Mesendoderm (in vitro differentiated cells): ENCODE measurements at regions not wholly inside any gene's neighbourhood (a gene's known extent, or its start where the extent isn't known, plus 50 kb on each side); places are given as distances from the start of the nearest gene placed in this dataset.
"Not testable (repeated sequence)": the region's sequence is repeated elsewhere in the genome, so short reads cannot be mapped to it uniquely, and the experiment has no call there.

Experiments
- DNase-seq: peaks from one replicate; pipeline ENCODE4 v3.0.0; 2013
- H2AK5ac ChIP-seq: 2 replicates; pipeline ENCODE4 v1.6.1; 2013; ENCODE audit warnings: low read length, inconsistent platforms
- H2BK120ac ChIP-seq: 2 replicates; pipeline ENCODE4 v1.6.1; 2013; ENCODE audit warnings: low read depth, mild to moderate bottlenecking, low read length, moderate library complexity, mixed read lengths
- H2BK15ac ChIP-seq: replicated peaks from 2 replicates; pipeline ENCODE4 v1.6.1; 2013; ENCODE audit warnings: low read depth, mild to moderate bottlenecking, moderate library complexity
- H2BK5ac ChIP-seq: 2 replicates; pipeline ENCODE4 v1.6.1; 2013; ENCODE audit warnings: low read length, inconsistent platforms
- H3K18ac ChIP-seq: 2 replicates; pipeline ENCODE4 v1.6.1; 2013; ENCODE audit warnings: mild to moderate bottlenecking, low read length, mixed read lengths
- H3K23ac ChIP-seq: one replicate; pipeline ENCODE4 v1.6.1; 2013; ENCODE audit warnings: low read length
- H3K27ac ChIP-seq: 2 replicates; pipeline ENCODE4 v1.5.1; 2013; ENCODE audit warnings: low read depth, mild to moderate bottlenecking, inconsistent platforms, low read length, moderate library complexity
- H3K27me3 ChIP-seq: 2 replicates; pipeline ENCODE4 v1.6.1; 2013; ENCODE audit warnings: low read length, control low read depth, mild to moderate bottlenecking, inconsistent platforms; ENCODE audit not compliant: insufficient read depth, poor library complexity
- H3K36me3 ChIP-seq: 2 replicates; pipeline ENCODE4 v1.6.1; 2013; ENCODE audit warnings: low read length, inconsistent platforms; ENCODE audit not compliant: control insufficient read depth, insufficient read depth
- H3K4ac ChIP-seq: one replicate; pipeline ENCODE4 v1.6.1; 2013; ENCODE audit warnings: low read depth, mild to moderate bottlenecking, low read length, moderate library complexity
- H3K4me1 ChIP-seq: 2 replicates; pipeline ENCODE4 v1.6.1; 2013; ENCODE audit warnings: low read depth, low read length, inconsistent platforms; ENCODE audit not compliant: control insufficient read depth
- H3K4me2 ChIP-seq: 2 replicates; pipeline ENCODE4 v1.6.1; 2013; ENCODE audit warnings: low read length
- H3K4me3 ChIP-seq: 2 replicates; pipeline ENCODE4 v1.5.1; 2013; ENCODE audit warnings: mild to moderate bottlenecking, low read length
- H3K56ac ChIP-seq: one replicate; pipeline ENCODE4 v1.6.1; 2013; ENCODE audit warnings: low read length
- H3K79me1 ChIP-seq: 2 replicates; pipeline ENCODE4 v1.6.1; 2013; ENCODE audit warnings: low read length, inconsistent platforms
- H3K79me2 ChIP-seq: 2 replicates; pipeline ENCODE4 v1.6.1; 2013; ENCODE audit warnings: mild to moderate bottlenecking, low read length; ENCODE audit not compliant: control insufficient read depth, insufficient read depth
- H3K9ac ChIP-seq: 2 replicates; pipeline ENCODE4 v1.6.1; 2013; ENCODE audit warnings: low read length, inconsistent platforms
- H4K5ac ChIP-seq: one replicate; pipeline ENCODE4 v1.6.1; 2013; ENCODE audit warnings: low read length
- H4K8ac ChIP-seq: one replicate; pipeline ENCODE4 v1.6.1; 2013; ENCODE audit warnings: low read depth, mild to moderate bottlenecking, control low read depth, low read length, moderate library complexity
- WGBS: extraction: QIAGEN DNeasy Blood & Tissue Kit; methylation state at CpG from one replicate; pipeline ENCODE4 v1.1.7; 2013; ENCODE audit warnings: low lambda C conversion rate, missing lambda C conversion rate; ENCODE audit not compliant: insufficient coverage; ENCODE audit errors: extremely low coverage; 5-methylcytosine and 5-hydroxymethylcytosine counted together

- H3K23ac ChIP-seq = no peak overlapping the region
- H3K56ac ChIP-seq = no peak overlapping the region
- no peaks in the 10 kb centered on the region for H3K79me2 ChIP-seq
- H2BK5ac ChIP-seq = no peak overlapping the region
- H3K18ac ChIP-seq = no peak overlapping the region
- no peak overlapping the region for H3K4me2 ChIP-seq
- no peaks in the 10 kb centered on the region for H3K79me1 ChIP-seq
- H2BK120ac ChIP-seq = no peak overlapping the region
- H3K4me1 ChIP-seq = no peaks in the 10 kb centered on the region
- H3K27ac ChIP-seq = no peak overlapping the region
- H2BK15ac ChIP-seq = no peak overlapping the region
- no peak overlapping the region for H4K5ac ChIP-seq
- H4K8ac ChIP-seq = no peak overlapping the region
- peak; percentile 13 for DNase-seq
- no peaks in the 10 kb centered on the region for H3K36me3 ChIP-seq
- no peak overlapping the region for H2AK5ac ChIP-seq
- H3K4ac ChIP-seq = no peak overlapping the region
- H3K4me3 ChIP-seq = no peak overlapping the region
- no peaks in the 10 kb centered on the region for H3K27me3 ChIP-seq
- no peak overlapping the region for H3K9ac ChIP-seq
- WGBS = no CpG with 5 or more reads among the region's 7 CpGs
Observed at GRCh38 chr2:129400826-129401225, 578.6 kb upstream of the RAB6C start.

DNA sequence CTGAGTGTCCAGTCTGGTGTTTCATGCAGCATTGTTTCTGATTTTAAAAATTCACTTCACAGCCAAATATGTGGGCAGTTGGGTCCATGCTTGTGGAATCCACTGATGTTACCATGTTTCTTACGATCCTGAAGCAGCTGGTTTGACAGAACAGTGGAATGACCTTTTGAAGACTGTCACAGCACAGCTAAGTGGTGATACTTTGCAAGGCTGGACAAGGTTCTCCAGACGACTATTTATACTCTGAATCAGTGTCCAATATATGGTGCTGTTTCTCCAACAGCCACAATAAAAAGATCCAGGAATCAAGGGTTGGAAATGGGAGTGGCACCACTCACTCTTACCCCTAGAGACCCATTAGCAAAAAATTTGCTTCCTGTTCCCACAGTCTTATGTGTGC is 577.4 kb upstream of the RAB6C start:
- no peak overlapping the region for H4K5ac ChIP-seq

DNA sequence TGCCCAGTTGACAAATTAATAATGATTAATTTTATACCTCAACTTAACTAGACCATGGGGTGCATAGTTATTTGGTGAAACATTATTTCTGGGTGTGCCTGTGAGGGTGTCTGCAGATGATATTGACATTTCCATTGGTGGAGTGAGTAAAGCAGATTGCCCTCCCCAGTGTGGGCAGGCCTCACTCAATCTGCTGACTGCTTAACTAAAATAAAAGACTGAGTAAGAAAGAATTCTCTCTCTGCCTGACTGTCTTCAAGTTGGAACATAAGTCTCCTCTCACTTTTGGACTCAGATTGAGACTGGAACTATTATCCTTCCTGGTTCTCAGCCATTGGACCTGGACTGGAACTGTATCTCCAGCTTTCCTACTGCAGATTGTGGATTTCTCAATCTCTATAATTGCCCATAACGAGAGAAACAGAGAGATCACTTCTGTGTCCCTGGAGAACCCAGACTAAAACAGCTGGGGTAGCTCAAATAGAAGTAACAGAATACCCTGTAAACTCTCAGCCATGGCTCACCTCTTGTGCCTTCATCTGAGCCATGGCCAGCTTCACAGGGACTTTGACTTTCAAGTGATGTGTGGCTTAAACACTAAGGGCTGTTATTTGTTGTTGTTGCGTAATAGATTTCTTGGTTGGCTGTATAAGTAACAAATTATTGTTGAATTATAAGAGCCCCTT is 575.3 kb upstream of the RAB6C start:
- Histone ChIP-seq H3K4me3 (no peak overlapping the region), H3K4me2 (no peak overlapping the region), H3K27me3 (no peaks in the 10 kb centered on the region), H3K9ac (no peak overlapping the region), H2BK5ac (no peak overlapping the region), H4K8ac (no peak overlapping the region), H3K18ac (no peak overlapping the region), H2BK15ac (no peak overlapping the region), H3K36me3 (no peaks in the 10 kb centered on the region), H2AK5ac (no peak overlapping the region), H4K5ac (no peak overlapping the region), H3K56ac (no peak overlapping the region), H2BK120ac (no peak overlapping the region), H3K23ac (no peak overlapping the region), H3K27ac (no peak overlapping the region), H3K4me1 (no peaks in the 10 kb centered on the region), H3K79me1 (no peaks in the 10 kb centered on the region), H3K79me2 (no peaks in the 10 kb centered on the region), H3K4ac (no peak overlapping the region)
- no peak for DNase-seq
- WGBS = no CpG with 5 or more reads among the region's 2 CpGs

More for the DNA sequence above, 577.4 kb upstream of the RAB6C start:
- Histone ChIP-seq H3K79me2 (no peaks in the 10 kb centered on the region), H3K79me1 (no peaks in the 10 kb centered on the region), H3K9ac (no peak overlapping the region), H3K56ac (no peak overlapping the region), H3K4me1 (no peaks in the 10 kb centered on the region), H2BK15ac (no peak overlapping the region), H3K4me2 (no peak overlapping the region), H2BK120ac (no peak overlapping the region), H3K4ac (no peak overlapping the region), H3K18ac (no peak overlapping the region), H3K27me3 (no peaks in the 10 kb centered on the region), H3K4me3 (no peak overlapping the region), H2AK5ac (no peak overlapping the region), H2BK5ac (no peak overlapping the region), H3K23ac (no peak overlapping the region), H4K8ac (no peak overlapping the region), H3K27ac (no peak overlapping the region), H3K36me3 (no peaks in the 10 kb centered on the region)
- WGBS = no CpG with 5 or more reads among the region's 2 CpGs
- DNase-seq = no peak

DNA sequence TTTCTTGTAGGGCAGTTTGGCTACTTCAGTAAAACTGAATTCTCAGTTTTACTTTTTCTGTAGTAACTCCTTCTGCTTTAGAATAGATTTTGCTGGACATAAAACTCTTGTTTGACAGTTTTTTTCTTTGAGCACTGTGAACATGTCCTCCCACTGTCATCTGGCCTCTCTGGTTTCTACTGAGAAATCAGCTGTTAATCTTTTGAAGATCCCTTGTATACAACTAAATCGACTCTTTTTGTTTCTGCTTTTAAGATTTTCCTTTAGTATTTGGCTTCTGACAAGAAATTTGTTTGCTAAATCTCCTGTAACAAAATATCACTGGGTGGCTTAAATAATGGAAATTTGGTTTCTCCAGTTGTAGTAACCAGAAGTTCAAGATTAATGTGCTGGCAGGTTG is 570.9 kb upstream of the RAB6C start:
- H2BK5ac ChIP-seq = no peak overlapping the region
- H3K23ac ChIP-seq = no peak overlapping the region
- H4K8ac ChIP-seq = no peak overlapping the region
- H3K4me3 ChIP-seq = no peak overlapping the region
- no peaks in the 10 kb centered on the region for H3K27me3 ChIP-seq
- no peak overlapping the region for H3K4ac ChIP-seq
- H3K79me2 ChIP-seq = no peaks in the 10 kb centered on the region
- H3K56ac ChIP-seq = no peak overlapping the region
- no peak overlapping the region for H2BK15ac ChIP-seq
- no peak overlapping the region for H3K27ac ChIP-seq
- WGBS = no CpG with 5 or more reads among the region's 1 CpG
- H2BK120ac ChIP-seq = no peak overlapping the region
- no peaks in the 10 kb centered on the region for H3K36me3 ChIP-seq
- H3K4me2 ChIP-seq = no peak overlapping the region
- H3K79me1 ChIP-seq = no peaks in the 10 kb centered on the region
- H3K4me1 ChIP-seq = no peaks in the 10 kb centered on the region
- H3K18ac ChIP-seq = no peak overlapping the region
- H2AK5ac ChIP-seq = no peak overlapping the region
- H3K9ac ChIP-seq = no peak overlapping the region
- H4K5ac ChIP-seq = no peak overlapping the region
- no peak for DNase-seq

GRCh38 chr2:129417041-129417440 is 562.4 kb upstream of the RAB6C start:
- DNase-seq, H2BK120ac ChIP-seq: not testable (repeated sequence)
- WGBS = no CpG with 5 or more reads among the region's 24 CpGs

DNA sequence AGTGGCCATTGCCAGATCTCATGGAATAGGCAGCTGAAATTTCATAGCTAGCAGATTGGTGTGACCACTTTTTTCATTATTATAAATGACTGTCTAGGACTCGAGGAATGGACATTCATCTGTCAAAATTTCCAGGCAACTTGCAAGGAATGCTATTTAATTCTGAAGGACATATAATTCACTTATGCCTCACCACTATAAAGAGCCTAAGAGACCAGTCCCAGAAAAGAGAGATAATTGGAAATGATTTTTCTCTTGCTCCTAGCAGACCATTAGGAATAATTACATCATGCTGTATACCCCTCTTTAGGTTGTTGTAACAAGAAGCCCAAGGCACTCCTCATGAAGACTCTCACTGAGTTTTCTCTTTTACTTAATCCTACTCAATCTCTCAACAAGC is 557.4 kb upstream of the RAB6C start:
- Histone ChIP-seq H3K36me3 (no peaks in the 10 kb centered on the region), H3K79me2 (no peaks in the 10 kb centered on the region), H3K4me2 (no peak overlapping the region), H3K23ac (no peak overlapping the region), H3K27ac (no peak overlapping the region), H4K8ac (no peak overlapping the region), H2BK5ac (no peak overlapping the region), H2AK5ac (no peak overlapping the region), H3K4ac (no peak overlapping the region), H3K56ac (no peak overlapping the region), H3K79me1 (no peaks in the 10 kb centered on the region), H4K5ac (no peak overlapping the region), H3K4me3 (no peak overlapping the region), H2BK15ac (no peak overlapping the region), H3K27me3 (no peaks in the 10 kb centered on the region), H3K4me1 (no peaks in the 10 kb centered on the region), H2BK120ac (no peak overlapping the region), H3K18ac (no peak overlapping the region), H3K9ac (no peak overlapping the region)
- no CpG with 5 or more reads among the region's 1 CpG for WGBS
- no peak for DNase-seq

More at GRCh38 chr2:129417041-129417440, 562.4 kb upstream of the RAB6C start:
- H3K27me3 ChIP-seq, H3K79me2 ChIP-seq, H3K4me2 ChIP-seq, H3K18ac ChIP-seq, H3K4me3 ChIP-seq, H3K36me3 ChIP-seq, H3K9ac ChIP-seq, H3K4ac ChIP-seq, H3K56ac ChIP-seq, H3K4me1 ChIP-seq, H4K5ac ChIP-seq, H3K27ac ChIP-seq, H4K8ac ChIP-seq, H3K79me1 ChIP-seq, H2AK5ac ChIP-seq, H2BK5ac ChIP-seq, H3K23ac ChIP-seq, H2BK15ac ChIP-seq: not testable (repeated sequence)
